A549 (cell line): ENCODE measurements at regions not wholly inside any gene's neighbourhood (a gene's known extent, or its start where the extent isn't known, plus 50 kb on each side); places are given as distances from the start of the nearest gene placed in this dataset.

Experiments
- CTCF ChIP-seq: fragments of >200 bp; sonication (Bioruptor Twin); formaldehyde crosslinking; IDR thresholded peaks from 3 replicates; pipeline ENCODE4 v1.5.1; 2016
- EP300 ChIP-seq, 2 experiments: fragments of >200 bp; sonication (Bioruptor Twin); formaldehyde crosslinking; IDR thresholded peaks; 2 replicates in 1 of 2; 3 replicates in 1 of 2; pipeline ENCODE4 v1.6.1; 2016 to 2017

GRCh38 chr15:93257920-93258319 lies 168.9 kb upstream of the RGMA start:
- no peak for TF ChIP-seq EP300 (IDR thresholded peaks at IDR 0.05)
- no peak for TF ChIP-seq CTCF
